ENCODE measurements at regions not wholly inside any gene's neighbourhood (a gene's known extent, or its start where the extent isn't known, plus 50 kb on each side); places are given as distances from the start of the nearest gene placed in this dataset.

DNA sequence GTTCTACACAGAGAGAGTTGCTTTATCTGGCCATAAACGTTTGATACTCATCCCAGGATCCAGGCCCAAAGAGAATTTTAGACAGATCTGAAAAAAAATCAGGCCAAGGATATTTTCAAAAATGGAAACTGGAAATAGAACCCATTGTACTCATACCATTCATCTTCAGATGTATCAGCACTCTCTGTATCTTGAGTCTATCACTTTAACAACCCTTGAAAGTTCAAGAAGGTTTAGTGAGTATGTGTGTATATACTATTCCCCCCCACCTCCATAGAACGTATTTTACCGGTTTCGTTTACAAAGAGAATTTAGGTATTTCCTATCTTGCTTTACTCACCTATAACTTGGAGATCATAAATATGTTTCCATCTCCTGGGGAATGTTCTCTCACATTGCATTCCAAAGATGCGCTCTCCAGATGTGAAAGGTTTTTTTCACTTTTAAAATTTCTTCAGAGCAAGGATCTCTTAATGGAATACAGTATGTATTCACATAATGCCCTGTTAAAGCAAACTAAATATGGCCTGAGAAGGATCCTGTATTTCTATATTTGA is 105.5 kb upstream of the TUT7 start:
- Histone ChIP-seq H2AFZ (ENCODE audit: low read length) (no peak overlapping the region), H3K79me2 (ENCODE audit: insufficient read depth, low read length) (no peaks in the 10 kb centered on the region), H4K20me1 (ENCODE audit: insufficient read depth, low read length, poor library complexity, severe bottlenecking) (no peaks in the 10 kb centered on the region), H3K9me2 (replicated peaks; ENCODE audit: low read depth, low read length) (no peaks in the 10 kb centered on the region), H3F3A (ENCODE audit: low read depth) (no peaks in the 10 kb centered on the region), H3K36me3 (ENCODE audit: insufficient read depth, low read length) (no peaks in the 10 kb centered on the region), H3K9me3 (ENCODE audit: insufficient read depth, low read depth, low read length) (no peaks in the 10 kb centered on the region), H3K4me3 (ENCODE audit: low read length, poor library complexity, severe bottlenecking) (no peak overlapping the region), H3K27me3 (ENCODE audit: insufficient read depth, low read length, poor library complexity, severe bottlenecking) (no peaks in the 10 kb centered on the region), H3K4me2 (ENCODE audit: low read depth, low read length, poor library complexity, severe bottlenecking) (no peak overlapping the region), H3K4me1 (ENCODE audit: insufficient read depth, low read length, poor library complexity, severe bottlenecking) (no peaks in the 10 kb centered on the region), H3K9ac (ENCODE audit: low read depth, low read length, poor library complexity, severe bottlenecking) (no peak overlapping the region)
- TF ChIP-seq, protein P1, sequence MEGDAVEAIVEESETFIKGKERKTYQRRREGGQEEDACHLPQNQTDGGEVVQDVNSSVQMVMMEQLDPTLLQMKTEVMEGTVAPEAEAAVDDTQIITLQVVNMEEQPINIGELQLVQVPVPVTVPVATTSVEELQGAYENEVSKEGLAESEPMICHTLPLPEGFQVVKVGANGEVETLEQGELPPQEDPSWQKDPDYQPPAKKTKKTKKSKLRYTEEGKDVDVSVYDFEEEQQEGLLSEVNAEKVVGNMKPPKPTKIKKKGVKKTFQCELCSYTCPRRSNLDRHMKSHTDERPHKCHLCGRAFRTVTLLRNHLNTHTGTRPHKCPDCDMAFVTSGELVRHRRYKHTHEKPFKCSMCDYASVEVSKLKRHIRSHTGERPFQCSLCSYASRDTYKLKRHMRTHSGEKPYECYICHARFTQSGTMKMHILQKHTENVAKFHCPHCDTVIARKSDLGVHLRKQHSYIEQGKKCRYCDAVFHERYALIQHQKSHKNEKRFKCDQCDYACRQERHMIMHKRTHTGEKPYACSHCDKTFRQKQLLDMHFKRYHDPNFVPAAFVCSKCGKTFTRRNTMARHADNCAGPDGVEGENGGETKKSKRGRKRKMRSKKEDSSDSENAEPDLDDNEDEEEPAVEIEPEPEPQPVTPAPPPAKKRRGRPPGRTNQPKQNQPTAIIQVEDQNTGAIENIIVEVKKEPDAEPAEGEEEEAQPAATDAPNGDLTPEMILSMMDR (conservative IDR thresholded peaks at IDR 0.05; ENCODE audit: low read length) = no peak
- no peak for TF ChIP-seq EZH2phosphoT487 (IDR thresholded peaks at IDR 0.05; ENCODE audit: borderline replicate concordance)

DNA sequence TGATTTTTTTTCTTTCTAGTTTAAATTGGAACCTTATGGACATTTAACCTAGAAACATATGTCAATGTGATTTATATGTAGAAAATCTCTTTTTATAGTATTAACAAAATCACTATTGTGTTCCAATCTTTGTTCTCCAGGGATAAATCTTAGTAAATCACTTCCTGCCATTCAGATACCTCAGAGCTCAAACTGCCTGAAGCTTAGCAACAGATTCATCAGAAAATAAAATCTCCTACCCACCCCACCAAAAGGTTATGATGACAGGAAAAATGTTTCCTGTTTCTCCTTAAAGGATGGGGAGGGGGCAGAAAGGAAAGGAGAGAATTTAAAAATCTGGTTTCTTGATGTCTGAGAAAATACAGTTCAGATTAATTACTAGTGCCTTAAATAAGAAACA is 105.0 kb upstream of the TUT7 start:
- Histone ChIP-seq H3K27me3 (ENCODE audit: insufficient read depth, low read length, poor library complexity, severe bottlenecking) (no peaks in the 10 kb centered on the region), H3K4me2 (ENCODE audit: low read depth, low read length, poor library complexity, severe bottlenecking) (no peak overlapping the region), H3K4me1 (ENCODE audit: insufficient read depth, low read length, poor library complexity, severe bottlenecking) (no peaks in the 10 kb centered on the region), H3K9ac (ENCODE audit: low read depth, low read length, poor library complexity, severe bottlenecking) (no peak overlapping the region), H3K9me3 (ENCODE audit: insufficient read depth, low read depth, low read length) (no peaks in the 10 kb centered on the region), H3K4me3 (ENCODE audit: low read length, poor library complexity, severe bottlenecking) (no peak overlapping the region), H4K20me1 (ENCODE audit: insufficient read depth, low read length, poor library complexity, severe bottlenecking) (no peaks in the 10 kb centered on the region), H3K9me2 (replicated peaks; ENCODE audit: low read depth, low read length) (no peaks in the 10 kb centered on the region), H3K79me2 (ENCODE audit: insufficient read depth, low read length) (no peaks in the 10 kb centered on the region), H2AFZ (ENCODE audit: low read length) (no peak overlapping the region), H3K36me3 (ENCODE audit: insufficient read depth, low read length) (no peaks in the 10 kb centered on the region), H3F3A (ENCODE audit: low read depth) (no peaks in the 10 kb centered on the region)
- no peak for TF ChIP-seq EZH2phosphoT487 (IDR thresholded peaks at IDR 0.05; ENCODE audit: borderline replicate concordance)
- TF ChIP-seq, protein P1 (conservative IDR thresholded peaks at IDR 0.05; ENCODE audit: low read length) = no peak

DNA sequence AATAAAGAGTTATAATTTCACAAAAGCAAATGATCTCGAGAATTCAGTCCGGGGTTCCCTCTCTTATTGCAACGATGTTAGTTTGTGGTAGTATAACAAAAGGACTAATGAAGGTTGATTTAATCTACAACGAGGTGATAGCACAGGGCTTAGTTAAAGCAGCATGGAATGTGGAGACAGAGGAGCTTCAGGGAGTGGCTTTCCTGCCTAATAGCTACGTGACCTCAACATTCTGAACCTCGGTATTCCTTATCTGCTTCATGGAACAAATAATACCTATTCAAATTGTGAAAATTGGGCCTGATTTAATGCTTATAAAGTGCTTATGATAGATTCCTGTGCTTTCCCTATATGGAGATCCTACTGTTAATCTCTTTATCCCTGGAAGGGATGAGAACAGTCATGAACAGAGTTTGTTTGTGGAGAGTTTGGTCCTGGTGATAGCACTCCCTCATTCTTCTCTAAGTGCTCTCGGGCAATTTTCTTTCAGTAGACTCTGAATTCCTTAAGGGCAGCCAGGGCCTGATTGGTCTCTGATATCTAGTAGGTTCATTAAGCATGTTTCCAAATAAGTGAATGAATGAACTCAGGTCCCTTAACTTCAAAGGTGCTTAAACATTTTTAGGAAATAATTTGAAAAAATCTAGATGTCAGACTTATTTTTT is 104.1 kb upstream of the TUT7 start:
- no peaks in the 10 kb centered on the region for H3K27me3 ChIP-seq (ENCODE audit: insufficient read depth, low read length, poor library complexity, severe bottlenecking)
- no peaks in the 10 kb centered on the region for H3K4me1 ChIP-seq (ENCODE audit: insufficient read depth, low read length, poor library complexity, severe bottlenecking)
- no peaks in the 10 kb centered on the region for H4K20me1 ChIP-seq (ENCODE audit: insufficient read depth, low read length, poor library complexity, severe bottlenecking)
- no peaks in the 10 kb centered on the region for H3K79me2 ChIP-seq (ENCODE audit: insufficient read depth, low read length)
- no peaks in the 10 kb centered on the region for H3K36me3 ChIP-seq (ENCODE audit: insufficient read depth, low read length)
- H3K4me3 ChIP-seq (ENCODE audit: low read length, poor library complexity, severe bottlenecking) = no peak overlapping the region
- no peaks in the 10 kb centered on the region for H3F3A ChIP-seq (ENCODE audit: low read depth)
- H3K9ac ChIP-seq (ENCODE audit: low read depth, low read length, poor library complexity, severe bottlenecking) = no peak overlapping the region
- H3K9me3 ChIP-seq (ENCODE audit: insufficient read depth, low read depth, low read length) = no peaks in the 10 kb centered on the region
- no peaks in the 10 kb centered on the region for H3K9me2 ChIP-seq (replicated peaks; ENCODE audit: low read depth, low read length)
- no peak overlapping the region for H3K4me2 ChIP-seq (ENCODE audit: low read depth, low read length, poor library complexity, severe bottlenecking)
- H2AFZ ChIP-seq (ENCODE audit: low read length) = no peak overlapping the region
- TF ChIP-seq, protein P1 (conservative IDR thresholded peaks at IDR 0.05; ENCODE audit: low read length) = no peak
- no peak for TF ChIP-seq EZH2phosphoT487 (IDR thresholded peaks at IDR 0.05; ENCODE audit: borderline replicate concordance)

Measured in Loucy (cell line).